Astrocyte (in vitro differentiated cells and primary cell): ENCODE measurements at regions not wholly inside any gene's neighbourhood (a gene's known extent, or its start where the extent isn't known, plus 50 kb on each side); places are given as distances from the start of the nearest gene placed in this dataset.

Source experiments
- CTCF ChIP-seq: IDR thresholded peaks from 2 replicates; pipeline ENCODE4 v1.5.1; 2011; ENCODE audit warnings: low read depth, mild to moderate bottlenecking, inconsistent platforms, low read length, moderate library complexity; ENCODE audit not compliant: insufficient read depth
- EZH2 ChIP-seq: IDR thresholded peaks from 2 replicates; pipeline ENCODE4 v1.6.1; 2012; ENCODE audit warnings: mild to moderate bottlenecking, low read length, inconsistent platforms; ENCODE audit not compliant: insufficient read depth

- TF ChIP-seq CTCF (no peak), EZH2 (no peak)
These were observed 239.8 kb downstream of the SEC14L1 start for GRCh38 chr17:77380395-77381184.
